HepG2 (cell line): ENCODE measurements at regions not wholly inside any gene's neighbourhood (a gene's known extent, or its start where the extent isn't known, plus 50 kb on each side); places are given as distances from the start of the nearest gene placed in this dataset.

ENCODE experiments used
- TF ChIP-seq, protein P1 (sequence below): sonication (generic); formaldehyde crosslinking; IDR thresholded peaks from 2 replicates; pipeline ENCODE4 v1.8.1; 2023; ENCODE audit warnings: mild to moderate bottlenecking, inconsistent platforms, moderate library complexity, missing genetic modification reagents, borderline replicate concordance
- TF ChIP-seq, protein P2 (sequence below): IDR thresholded peaks from 2 replicates; pipeline ENCODE4 v1.6.1; 2016; ENCODE audit warnings: mild to moderate bottlenecking

- TF ChIP-seq, protein P1, sequence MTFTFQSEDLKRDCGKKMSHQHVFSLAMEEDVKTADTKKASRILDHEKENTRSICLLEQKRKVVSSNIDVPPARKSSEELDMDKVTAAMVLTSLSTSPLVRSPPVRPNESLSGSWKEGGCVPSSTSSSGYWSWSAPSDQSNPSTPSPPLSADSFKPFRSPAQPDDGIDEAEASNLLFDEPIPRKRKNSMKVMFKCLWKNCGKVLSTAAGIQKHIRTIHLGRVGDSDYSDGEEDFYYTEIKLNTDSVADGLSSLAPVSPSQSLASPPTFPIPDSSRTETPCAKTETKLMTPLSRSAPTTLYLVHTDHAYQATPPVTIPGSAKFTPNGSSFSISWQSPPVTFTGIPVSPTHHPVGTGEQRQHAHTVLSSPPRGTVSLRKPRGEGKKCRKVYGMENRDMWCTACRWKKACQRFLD (CRISPR knock-in tag): no peak
- TF ChIP-seq, protein P2, sequence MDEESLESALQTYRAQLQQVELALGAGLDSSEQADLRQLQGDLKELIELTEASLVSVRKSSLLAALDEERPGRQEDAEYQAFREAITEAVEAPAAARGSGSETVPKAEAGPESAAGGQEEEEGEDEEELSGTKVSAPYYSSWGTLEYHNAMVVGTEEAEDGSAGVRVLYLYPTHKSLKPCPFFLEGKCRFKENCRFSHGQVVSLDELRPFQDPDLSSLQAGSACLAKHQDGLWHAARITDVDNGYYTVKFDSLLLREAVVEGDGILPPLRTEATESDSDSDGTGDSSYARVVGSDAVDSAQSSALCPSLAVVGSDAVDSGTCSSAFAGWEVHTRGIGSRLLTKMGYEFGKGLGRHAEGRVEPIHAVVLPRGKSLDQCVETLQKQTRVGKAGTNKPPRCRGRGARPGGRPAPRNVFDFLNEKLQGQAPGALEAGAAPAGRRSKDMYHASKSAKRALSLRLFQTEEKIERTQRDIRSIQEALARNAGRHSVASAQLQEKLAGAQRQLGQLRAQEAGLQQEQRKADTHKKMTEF (CRISPR knock-in tag): no peak
Observed at GRCh38 chr2:138124521-138124920, 160.2 kb downstream of the HNMT start.
